GM19397 (cell line): ENCODE measurements at regions not wholly inside any gene's neighbourhood (a gene's known extent, or its start where the extent isn't known, plus 50 kb on each side); places are given as distances from the start of the nearest gene placed in this dataset.
"Not testable (repeated sequence)": the region's sequence is repeated elsewhere in the genome, so short reads cannot be mapped to it uniquely, and the experiment has no call there.

Experiments used
- ATAC-seq: cut with Tn5 transposase; IDR thresholded peaks from one replicate; pipeline ENCODE4 v1.9.1; 2021; ENCODE audit warnings: mild to moderate bottlenecking, moderate library complexity; ENCODE audit not compliant: unreplicated experiment

GRCh38 chr6:168834801-168835200 is 393.8 kb downstream of the SMOC2 start:
- no peak for ATAC-seq

- ATAC-seq = no peak
Observed at GRCh38 chr6:168834042-168834587, 393.1 kb downstream of the SMOC2 start.

- no peak for ATAC-seq
Observed at GRCh38 chr6:168828800-168829199, 387.8 kb downstream of the SMOC2 start.

GRCh38 chr6:168828035-168828434 is 387.1 kb downstream of the SMOC2 start:
- no peak for ATAC-seq

GRCh38 chr6:168827586-168827871 is 386.5 kb downstream of the SMOC2 start:
- ATAC-seq = no peak

- no peak for ATAC-seq
Observed at GRCh38 chr6:168826726-168827585, 386.0 kb downstream of the SMOC2 start.

- ATAC-seq = no peak
Observed at GRCh38 chr6:168826078-168826390, 385.1 kb downstream of the SMOC2 start.

- no peak for ATAC-seq
Observed at GRCh38 chr6:168825226-168826077, 384.5 kb downstream of the SMOC2 start.

- no peak for ATAC-seq
Observed at GRCh38 chr6:168823397-168824212, 382.6 kb downstream of the SMOC2 start.

- no peak for ATAC-seq
Observed at GRCh38 chr6:168822376-168822775, 381.4 kb downstream of the SMOC2 start.

GRCh38 chr6:168819546-168819945 is 378.6 kb downstream of the SMOC2 start:
- ATAC-seq = no peak

GRCh38 chr6:168817558-168818159 is 376.7 kb downstream of the SMOC2 start:
- ATAC-seq = no peak

GRCh38 chr6:168815229-168815628 is 374.2 kb downstream of the SMOC2 start:
- ATAC-seq = no peak

GRCh38 chr6:168808232-168808631 is 367.2 kb downstream of the SMOC2 start:
- ATAC-seq = no peak

- ATAC-seq = no peak
Observed at GRCh38 chr6:168804331-168804730, 363.3 kb downstream of the SMOC2 start.

GRCh38 chr6:168803874-168804273 is 362.9 kb downstream of the SMOC2 start:
- ATAC-seq = no peak

GRCh38 chr6:168799067-168799466 is 358.1 kb downstream of the SMOC2 start:
- no peak for ATAC-seq

GRCh38 chr6:168796106-168796505 is 355.1 kb downstream of the SMOC2 start:
- no peak for ATAC-seq

GRCh38 chr6:168795611-168796010 is 354.6 kb downstream of the SMOC2 start:
- not testable (repeated sequence) for ATAC-seq

GRCh38 chr6:168794491-168794890 is 353.5 kb downstream of the SMOC2 start:
- no peak for ATAC-seq

GRCh38 chr6:168793649-168794048 is 352.7 kb downstream of the SMOC2 start:
- ATAC-seq = no peak
